Nephron (organoid): ENCODE measurements at regions not wholly inside any gene's neighbourhood (a gene's known extent, or its start where the extent isn't known, plus 50 kb on each side); places are given as distances from the start of the nearest gene placed in this dataset.

ENCODE experiments used
- H3K27ac Mint-ChIP-seq, 3 experiments: 2 replicates each; pipeline ENCODE4 v1.8.0; 2020; ENCODE audit warnings: mixed read lengths in 3 of 3, mild to moderate bottlenecking in 2 of 3, moderate library complexity in 1 of 3
- H3K27me3 Mint-ChIP-seq: 2 replicates; pipeline ENCODE4 v1.8.0; 2021; ENCODE audit warnings: low read depth, mild to moderate bottlenecking, moderate library complexity, mixed read lengths
- H3K36me3 Mint-ChIP-seq: 2 replicates; pipeline ENCODE4 v1.8.0; 2020; ENCODE audit warnings: low read depth, mixed read lengths
- H3K4me1 Mint-ChIP-seq: 2 replicates; pipeline ENCODE4 v1.8.0; 2020; ENCODE audit warnings: mixed read lengths
- H3K4me3 Mint-ChIP-seq, 3 experiments: 2 replicates each; pipeline ENCODE4 v1.8.0; 2020; ENCODE audit warnings: mild to moderate bottlenecking in 3 of 3, mixed read lengths in 3 of 3, moderate library complexity in 2 of 3
- H3K9me3 Mint-ChIP-seq: 2 replicates; pipeline ENCODE4 v1.8.0; 2020; ENCODE audit warnings: mixed read lengths
- CTCF ChIP-seq, 3 experiments: fragments of 200-600 bp; sonication (generic); IDR thresholded peaks; one replicate each; pipeline ENCODE4 v1.5.0; 2021; ENCODE audit warnings: antibody characterized with exemption in 3 of 3; ENCODE audit not compliant: unreplicated experiment in 3 of 3

- H3K36me3 Mint-ChIP-seq = no peaks in the 10 kb centered on the region
- no peak for TF ChIP-seq CTCF (IDR thresholded peaks at IDR 0.05; ENCODE audit: unreplicated experiment in 3 of 3)
Observed at GRCh38 chr9:99377790-99378775, 156.0 kb downstream of the SEC61B start.

GRCh38 chr9:99383536-99383935 lies 161.5 kb downstream of the SEC61B start:
- Mint-ChIP-seq H3K27me3 (peaks cover 3% of the 10 kb centered on the region), H3K4me1 (no peaks in the 10 kb centered on the region), H3K36me3 (no peaks in the 10 kb centered on the region), H3K4me3 (no peak overlapping the region), H3K27ac (no peak overlapping the region), H3K9me3 (no peaks in the 10 kb centered on the region)
- no peak for TF ChIP-seq CTCF (IDR thresholded peaks at IDR 0.05; ENCODE audit: unreplicated experiment in 3 of 3)

More at GRCh38 chr9:99377790-99378775, 156.0 kb downstream of the SEC61B start:
- Mint-ChIP-seq H3K4me3 (no peak overlapping the region), H3K27ac (no peak overlapping the region), H3K4me1 (no peaks in the 10 kb centered on the region), H3K9me3 (no peaks in the 10 kb centered on the region), H3K27me3 (peaks cover 15% of the 10 kb centered on the region)

- Mint-ChIP-seq H3K27ac (no peak overlapping the region), H3K9me3 (no peaks in the 10 kb centered on the region), H3K4me3 (no peak overlapping the region), H3K27me3 (no peaks in the 10 kb centered on the region), H3K36me3 (no peaks in the 10 kb centered on the region), H3K4me1 (no peaks in the 10 kb centered on the region)
- TF ChIP-seq CTCF (IDR thresholded peaks at IDR 0.05; ENCODE audit: unreplicated experiment in 3 of 3) = no peak
Observed at GRCh38 chr9:99385215-99385614, 163.1 kb downstream of the SEC61B start.

GRCh38 chr9:99385814-99386279 lies 163.8 kb downstream of the SEC61B start:
- Mint-ChIP-seq H3K36me3 (no peaks in the 10 kb centered on the region), H3K4me1 (no peaks in the 10 kb centered on the region), H3K27me3 (no peaks in the 10 kb centered on the region), H3K27ac (no peak overlapping the region), H3K9me3 (no peaks in the 10 kb centered on the region), H3K4me3 (no peak overlapping the region)
- no peak for TF ChIP-seq CTCF (IDR thresholded peaks at IDR 0.05; ENCODE audit: unreplicated experiment in 3 of 3)

GRCh38 chr9:99387431-99387830 lies 165.3 kb downstream of the SEC61B start:
- no peak overlapping the region for H3K27ac Mint-ChIP-seq
- H3K4me1 Mint-ChIP-seq = no peaks in the 10 kb centered on the region

More at GRCh38 chr9:99387431-99387830, 165.3 kb downstream of the SEC61B start:
- no peak for TF ChIP-seq CTCF (IDR thresholded peaks at IDR 0.05; ENCODE audit: unreplicated experiment in 3 of 3)
- Mint-ChIP-seq H3K9me3 (no peaks in the 10 kb centered on the region), H3K36me3 (no peaks in the 10 kb centered on the region), H3K4me3 (no peak overlapping the region), H3K27me3 (no peaks in the 10 kb centered on the region)
